OCI-LY7 (cell line): ENCODE measurements at regions not wholly inside any gene's neighbourhood (a gene's known extent, or its start where the extent isn't known, plus 50 kb on each side); places are given as distances from the start of the nearest gene placed in this dataset.
A peak's percentile ranks its signal among the peaks of the same experiment; 100 is the strongest.

Experiments used
- BruUV-seq: library from RNA; stranded (reverse); fragments of 400-500 nt; replicated peaks from 2 replicates; lab custom pipeline; 2021; lab: Mats Ljungman, UMichigan
- CTCF ChIA-PET: fragments of 300-600 bp; sonication (Branson Sonifier 250); formaldehyde crosslinking; loops from one replicate; lab custom pipeline; 2022; ENCODE audit warnings: antibody characterized with exemption; ENCODE audit not compliant: unreplicated experiment; lab: Charles Lee
- POLR2A ChIA-PET: fragments of 300-600 bp; sonication (Branson Sonifier 250); formaldehyde crosslinking; loops from one replicate; lab custom pipeline; 2022; ENCODE audit warnings: antibody characterized with exemption; lab: Charles Lee
- DNase-seq: peaks from one replicate; pipeline ENCODE4 v3.0.0-alpha.2; 2015; ENCODE audit warnings: low spot score
- H2AFZ ChIP-seq: fragments of 200-600 bp; sonication (generic), shearing (Covaris generic); 2 replicates; pipeline ENCODE4 v1.6.1; 2014; ENCODE audit warnings: mild to moderate bottlenecking, antibody characterized with exemption, low read length, moderate library complexity
- H3K27ac ChIP-seq: fragments of 200-600 bp; sonication (generic); 2 replicates; pipeline ENCODE4 v1.5.1; 2014; ENCODE audit warnings: mixed run types, low read depth, mild to moderate bottlenecking, moderate library complexity, low read length, inconsistent platforms; ENCODE audit not compliant: poor library complexity, severe bottlenecking
- H3K36me3 ChIP-seq: fragments of 200-600 bp; sonication (generic); 2 replicates; pipeline ENCODE4 v1.6.1; 2014; ENCODE audit warnings: mild to moderate bottlenecking, antibody characterized with exemption, low read length, moderate library complexity, mixed read lengths; ENCODE audit not compliant: insufficient read depth
- H3K4me1 ChIP-seq: fragments of 200-600 bp; sonication (generic); 2 replicates; pipeline ENCODE4 v1.5.1; 2014; ENCODE audit warnings: mild to moderate bottlenecking, low read length; ENCODE audit not compliant: insufficient read depth, poor library complexity, severe bottlenecking
- H3K4me2 ChIP-seq: fragments of 200-600 bp; sonication (generic); 2 replicates; pipeline ENCODE4 v1.6.1; 2014; ENCODE audit warnings: mild to moderate bottlenecking, low read length
- H3K4me3 ChIP-seq: fragments of 200-600 bp; sonication (generic); 2 replicates; pipeline ENCODE4 v1.5.1; 2014; ENCODE audit warnings: mild to moderate bottlenecking, low read depth, low read length; ENCODE audit not compliant: poor library complexity, severe bottlenecking
- H3K79me2 ChIP-seq: fragments of 200-600 bp; sonication (generic); 2 replicates; pipeline ENCODE4 v1.6.1; 2016; ENCODE audit warnings: low read depth, mild to moderate bottlenecking, low read length, moderate library complexity, mixed read lengths; ENCODE audit not compliant: insufficient read depth
- H3K9me2 ChIP-seq: fragments of 200-600 bp; sonication (generic); 2 replicates; pipeline ENCODE4 v1.6.1; 2016; ENCODE audit warnings: mild to moderate bottlenecking, low read length, mixed read lengths; ENCODE audit not compliant: insufficient read depth
- H3K9me3 ChIP-seq: fragments of 200-600 bp; sonication (generic); 2 replicates; pipeline ENCODE4 v1.6.1; 2014; ENCODE audit warnings: mild to moderate bottlenecking, mixed run types, low read length, mixed read lengths
- H4K20me1 ChIP-seq: fragments of 200-600 bp; sonication (generic); 2 replicates; pipeline ENCODE4 v1.6.1; 2014; ENCODE audit warnings: mild to moderate bottlenecking, antibody characterized with exemption, low read length, moderate library complexity, mixed read lengths; ENCODE audit not compliant: insufficient read depth
- EZH2phosphoT487 ChIP-seq: fragments of 200-600 bp; sonication (generic); IDR thresholded peaks from 2 replicates; pipeline ENCODE4 v1.6.1; 2018; ENCODE audit warnings: low read depth, borderline replicate concordance, mild to moderate bottlenecking, mixed run types, antibody characterized with exemption, low read length, moderate library complexity, mixed read lengths
- intact Hi-C: fragments of 100-400 bp; cut with micrococcal nuclease; formaldehyde crosslinking; loops from one replicate; pipeline ENCODE4 v1.10.0; 2022; ENCODE audit not compliant: unreplicated experiment
- TF ChIP-seq, protein P1 (sequence below): fragments of 200-600 bp; sonication (generic); conservative IDR thresholded peaks from 2 replicates; pipeline ENCODE4 v1.5.1; 2014; ENCODE audit warnings: mild to moderate bottlenecking, antibody characterized with exemption, low read length, moderate library complexity, mixed read lengths

DNA sequence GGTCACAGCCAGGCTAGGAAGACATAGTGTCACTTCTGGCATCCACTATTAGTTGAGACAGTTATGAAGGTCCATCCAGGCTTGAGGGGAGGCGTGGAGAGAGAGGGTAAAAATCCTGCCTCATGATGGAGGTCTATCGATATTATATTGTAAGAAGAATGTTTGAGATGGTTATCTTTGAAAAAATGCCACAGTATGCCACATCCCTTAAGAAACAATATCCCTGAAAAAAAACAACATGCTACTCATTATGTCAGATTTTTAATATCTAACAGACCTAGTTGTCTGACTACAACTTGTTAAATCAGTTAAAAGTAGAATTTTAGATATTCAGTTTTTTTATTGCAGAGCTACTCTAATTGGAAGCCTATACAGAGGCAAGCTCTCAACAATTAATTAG lies 121.7 kb upstream of the SLC5A12 start:
- H3K79me2 ChIP-seq = no peaks in the 10 kb centered on the region
- intact Hi-C loops = no loop called here
- no peaks in the 10 kb centered on the region for H4K20me1 ChIP-seq
- ChIA-PET POLR2A (interaction anchor here (0.6 to 1.0 kb wide), 2 partner anchors 11 to 83 kb away, joined by 3 to 4 read pairs; no protein-coding TSS in a partner anchor), CTCF (no interaction called here)
- no peaks in the 10 kb centered on the region for H3K4me1 ChIP-seq
- BruUV-seq = no TSS peak
- DNase-seq = no peak
- TF ChIP-seq, protein P1, sequence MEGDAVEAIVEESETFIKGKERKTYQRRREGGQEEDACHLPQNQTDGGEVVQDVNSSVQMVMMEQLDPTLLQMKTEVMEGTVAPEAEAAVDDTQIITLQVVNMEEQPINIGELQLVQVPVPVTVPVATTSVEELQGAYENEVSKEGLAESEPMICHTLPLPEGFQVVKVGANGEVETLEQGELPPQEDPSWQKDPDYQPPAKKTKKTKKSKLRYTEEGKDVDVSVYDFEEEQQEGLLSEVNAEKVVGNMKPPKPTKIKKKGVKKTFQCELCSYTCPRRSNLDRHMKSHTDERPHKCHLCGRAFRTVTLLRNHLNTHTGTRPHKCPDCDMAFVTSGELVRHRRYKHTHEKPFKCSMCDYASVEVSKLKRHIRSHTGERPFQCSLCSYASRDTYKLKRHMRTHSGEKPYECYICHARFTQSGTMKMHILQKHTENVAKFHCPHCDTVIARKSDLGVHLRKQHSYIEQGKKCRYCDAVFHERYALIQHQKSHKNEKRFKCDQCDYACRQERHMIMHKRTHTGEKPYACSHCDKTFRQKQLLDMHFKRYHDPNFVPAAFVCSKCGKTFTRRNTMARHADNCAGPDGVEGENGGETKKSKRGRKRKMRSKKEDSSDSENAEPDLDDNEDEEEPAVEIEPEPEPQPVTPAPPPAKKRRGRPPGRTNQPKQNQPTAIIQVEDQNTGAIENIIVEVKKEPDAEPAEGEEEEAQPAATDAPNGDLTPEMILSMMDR = no peak
- TF ChIP-seq EZH2phosphoT487 = no peak
- no peak overlapping the region for H3K27ac ChIP-seq
- no peaks in the 10 kb centered on the region for H3K9me3 ChIP-seq
- no peaks in the 10 kb centered on the region for H3K9me2 ChIP-seq
- H2AFZ ChIP-seq = 0 out of 2 replicates have a peak overlapping the region, but pooled peaks have one; percentile 8
- no peaks in the 10 kb centered on the region for H3K36me3 ChIP-seq
- H3K4me3 ChIP-seq = no peak overlapping the region
- H3K4me2 ChIP-seq = no peak overlapping the region

- H3K9me3 ChIP-seq = no peaks in the 10 kb centered on the region
- no TSS peak for BruUV-seq
- no peaks in the 10 kb centered on the region for H3K4me1 ChIP-seq
- no peak overlapping the region for H3K4me3 ChIP-seq
- POLR2A ChIA-PET = no interaction called here
- no peaks in the 10 kb centered on the region for H3K9me2 ChIP-seq
- intact Hi-C loops = no loop called here
- H3K36me3 ChIP-seq = no peaks in the 10 kb centered on the region
- no peak for DNase-seq
- H3K27ac ChIP-seq = no peak overlapping the region
- H3K4me2 ChIP-seq = no peak overlapping the region
- H2AFZ ChIP-seq = no peak overlapping the region
- TF ChIP-seq, protein P1 = no peak
- TF ChIP-seq EZH2phosphoT487 = no peak
- CTCF ChIA-PET = no interaction called here
- H3K79me2 ChIP-seq = no peaks in the 10 kb centered on the region
- no peaks in the 10 kb centered on the region for H4K20me1 ChIP-seq
Measured at GRCh38 chr11:26844963-26845362, 123.1 kb upstream of the SLC5A12 start.

GRCh38 chr11:26846227-26846626 lies 124.4 kb upstream of the SLC5A12 start:
- Histone ChIP-seq H4K20me1 (no peaks in the 10 kb centered on the region), H2AFZ (0 out of 2 replicates have a peak overlapping the region, but pooled peaks have one; percentile 15), H3K4me3 (no peak overlapping the region), H3K9me2 (no peaks in the 10 kb centered on the region), H3K4me1 (no peaks in the 10 kb centered on the region), H3K36me3 (no peaks in the 10 kb centered on the region), H3K9me3 (no peaks in the 10 kb centered on the region), H3K27ac (no peak overlapping the region), H3K79me2 (no peaks in the 10 kb centered on the region), H3K4me2 (no peak overlapping the region)
- CTCF ChIA-PET = no interaction called here
- BruUV-seq = no TSS peak
- no peak for TF ChIP-seq EZH2phosphoT487
- TF ChIP-seq, protein P1 = no peak
- intact Hi-C loops = no loop called here
- DNase-seq = no peak
- POLR2A ChIA-PET = no interaction called here
